GM23248 (cell line): ENCODE measurements at regions not wholly inside any gene's neighbourhood (a gene's known extent, or its start where the extent isn't known, plus 50 kb on each side); places are given as distances from the start of the nearest gene placed in this dataset.

Source experiments
- DNase-seq: peaks from one replicate; pipeline ENCODE4 v3.0.0-alpha.2; 2015
- H2AFZ ChIP-seq: fragments of 200-600 bp; sonication (generic); 2 replicates; pipeline ENCODE4 v1.6.1; 2016; ENCODE audit warnings: antibody characterized with exemption
- H3F3A ChIP-seq: fragments of 200-600 bp; sonication (generic); 2 replicates; pipeline ENCODE4 v1.6.1; 2016; ENCODE audit warnings: mild to moderate bottlenecking, antibody characterized with exemption, mixed run types; ENCODE audit not compliant: insufficient read depth
- H3K27ac ChIP-seq: fragments of 200-600 bp; sonication (generic); 2 replicates; pipeline ENCODE4 v1.5.1; 2016; ENCODE audit warnings: mild to moderate bottlenecking
- H3K27me3 ChIP-seq: fragments of 200-600 bp; sonication (generic); replicated peaks from 2 replicates; pipeline ENCODE4 v1.6.1; 2016; ENCODE audit warnings: mild to moderate bottlenecking; ENCODE audit not compliant: insufficient read depth
- H3K36me3 ChIP-seq: fragments of 200-600 bp; sonication (generic); 2 replicates; pipeline ENCODE4 v1.6.1; 2016; ENCODE audit warnings: low read depth, mild to moderate bottlenecking
- H3K4me1 ChIP-seq: fragments of 200-600 bp; sonication (generic); 2 replicates; pipeline ENCODE4 v1.6.1; 2016; ENCODE audit warnings: mild to moderate bottlenecking; ENCODE audit not compliant: insufficient read depth
- H3K4me2 ChIP-seq: fragments of 200-600 bp; sonication (generic); one replicate; pipeline ENCODE4 v1.6.1; 2016; ENCODE audit warnings: mild to moderate bottlenecking; ENCODE audit not compliant: unreplicated experiment
- H3K4me3 ChIP-seq: fragments of 200-600 bp; sonication (generic); 2 replicates; pipeline ENCODE4 v1.5.1; 2016; ENCODE audit warnings: mild to moderate bottlenecking
- H3K79me2 ChIP-seq: fragments of 200-600 bp; sonication (generic); 2 replicates; pipeline ENCODE4 v1.6.1; 2016; ENCODE audit warnings: mild to moderate bottlenecking; ENCODE audit not compliant: insufficient read depth
- H3K9ac ChIP-seq: fragments of 200-600 bp; sonication (generic); 2 replicates; pipeline ENCODE4 v1.6.1; 2016; ENCODE audit warnings: mild to moderate bottlenecking
- H3K9me2 ChIP-seq: fragments of 200-600 bp; sonication (generic); 2 replicates; pipeline ENCODE4 v1.6.1; 2016; ENCODE audit warnings: mixed run types, mild to moderate bottlenecking, moderate library complexity; ENCODE audit not compliant: insufficient read depth
- H3K9me3 ChIP-seq: fragments of 200-600 bp; sonication (generic); one replicate; pipeline ENCODE4 v1.6.1; 2017; ENCODE audit warnings: low read depth
- H4K20me1 ChIP-seq: fragments of 200-600 bp; sonication (generic); 2 replicates; pipeline ENCODE4 v1.6.0; 2016; ENCODE audit not compliant: insufficient read depth
- EZH2 ChIP-seq: fragments of 200-600 bp; sonication (generic); IDR thresholded peaks from 2 replicates; pipeline ENCODE4 v1.6.1; 2018; ENCODE audit warnings: antibody characterized with exemption, mild to moderate bottlenecking; ENCODE audit not compliant: insufficient read depth, poor library complexity, severe bottlenecking
- EZH2phosphoT487 ChIP-seq: fragments of 200-600 bp; sonication (generic); IDR thresholded peaks from 2 replicates; pipeline ENCODE4 v1.6.1; 2018; ENCODE audit warnings: antibody characterized with exemption, moderate library complexity, mild to moderate bottlenecking, low read depth; ENCODE audit not compliant: insufficient read depth
- WGBS, 2 experiments: methylation state at CpG; one replicate each; pipeline ENCODE4 v1.1.6; 2015 to 2017; ENCODE audit warnings: low lambda C conversion rate in 2 of 2, low coverage in 1 of 2; ENCODE audit errors: missing lambda C conversion rate in 2 of 2; 5-methylcytosine and 5-hydroxymethylcytosine counted together
- in situ Hi-C: fragments of 300-500 bp; cut with MboI; formaldehyde crosslinking; loops from 2 replicates; pipeline ENCODE4 v1.15.0; 2020

DNA sequence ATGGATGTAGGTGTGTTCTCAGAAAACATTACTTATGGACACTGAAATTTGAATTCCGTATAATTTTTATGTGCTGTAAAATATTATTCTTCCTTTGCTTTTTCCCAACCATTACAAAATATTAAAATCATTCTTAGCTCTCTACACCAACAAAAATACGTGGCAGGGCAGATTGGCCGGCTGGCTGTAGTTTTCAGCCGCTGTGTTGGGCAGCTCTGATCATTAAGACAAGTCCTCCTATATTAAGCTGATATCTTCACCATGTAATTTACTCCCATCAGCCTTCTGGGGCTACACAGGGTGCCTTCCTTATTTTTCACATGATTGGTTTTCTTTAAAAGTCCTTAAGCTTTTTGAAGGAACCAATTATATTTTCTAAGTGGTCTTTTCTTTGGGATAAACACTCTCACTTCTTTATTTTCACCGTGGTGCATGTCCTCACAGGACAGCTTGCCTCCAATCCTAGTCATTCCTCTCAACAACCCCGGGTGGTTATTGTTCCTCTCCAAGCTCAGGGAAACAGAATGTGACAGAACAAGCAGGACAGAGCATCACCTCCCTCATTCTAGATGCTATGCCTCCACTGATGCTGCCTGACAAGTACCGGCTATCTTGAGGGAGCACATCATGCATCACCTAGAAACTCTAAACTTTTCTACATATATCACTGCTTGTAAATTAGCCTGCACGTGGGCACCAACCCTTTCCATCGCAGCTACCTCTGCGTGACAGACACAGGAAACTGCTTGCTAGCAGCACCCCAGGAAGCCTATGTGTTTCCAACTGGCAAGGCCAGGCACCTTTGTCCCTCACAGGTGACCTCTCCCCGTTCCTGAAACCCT lies 362.3 kb downstream of the MYCN start:
- TF ChIP-seq EZH2 (no peak), EZH2phosphoT487 (no peak)
- no peak for DNase-seq
- H3F3A ChIP-seq: no peaks in the 10 kb centered on the region
- no peak overlapping the region for H3K4me3 ChIP-seq
- H3K4me1 ChIP-seq: no peaks in the 10 kb centered on the region
- H4K20me1 ChIP-seq: no peaks in the 10 kb centered on the region
- no peaks in the 10 kb centered on the region for H3K9me2 ChIP-seq
- in situ Hi-C loops: no loop called here
- no peak overlapping the region for H3K4me2 ChIP-seq
- no peak overlapping the region for H2AFZ ChIP-seq
- no peak overlapping the region for H3K9ac ChIP-seq
- no peaks in the 10 kb centered on the region for H3K9me3 ChIP-seq
- H3K36me3 ChIP-seq: no peaks in the 10 kb centered on the region
- H3K27me3 ChIP-seq: no peaks in the 10 kb centered on the region
- H3K79me2 ChIP-seq: no peaks in the 10 kb centered on the region
- WGBS, 2 experiments: 18 to 21% methylated on average over 11 of the region's 11 CpGs
- no peak overlapping the region for H3K27ac ChIP-seq

GRCh38 chr2:16301961-16302360 lies 361.6 kb downstream of the MYCN start:
- WGBS, 2 experiments: 11 to 22% methylated on average over 2 of the region's 2 CpGs
- no peaks in the 10 kb centered on the region for H3K9me3 ChIP-seq
- DNase-seq: no peak
- no peak overlapping the region for H3K9ac ChIP-seq
- H3K27me3 ChIP-seq: no peaks in the 10 kb centered on the region
- H3K36me3 ChIP-seq: no peaks in the 10 kb centered on the region
- no peaks in the 10 kb centered on the region for H3K79me2 ChIP-seq
- no peak overlapping the region for H3K4me2 ChIP-seq
- no peak overlapping the region for H3K27ac ChIP-seq
- H3K9me2 ChIP-seq: no peaks in the 10 kb centered on the region
- H3K4me1 ChIP-seq: no peaks in the 10 kb centered on the region
- no peaks in the 10 kb centered on the region for H4K20me1 ChIP-seq
- TF ChIP-seq EZH2phosphoT487: no peak
- no peak for TF ChIP-seq EZH2
- no peaks in the 10 kb centered on the region for H3F3A ChIP-seq
- no peak overlapping the region for H2AFZ ChIP-seq
- no peak overlapping the region for H3K4me3 ChIP-seq
- in situ Hi-C loops: no loop called here

- Histone ChIP-seq H3K27ac (no peak overlapping the region), H3K27me3 (no peaks in the 10 kb centered on the region), H2AFZ (no peak overlapping the region), H3K4me1 (no peaks in the 10 kb centered on the region), H3K9me2 (no peaks in the 10 kb centered on the region), H3K79me2 (no peaks in the 10 kb centered on the region), H4K20me1 (no peaks in the 10 kb centered on the region), H3F3A (no peaks in the 10 kb centered on the region), H3K9me3 (no peaks in the 10 kb centered on the region), H3K9ac (no peak overlapping the region), H3K4me3 (no peak overlapping the region), H3K4me2 (no peak overlapping the region), H3K36me3 (no peaks in the 10 kb centered on the region)
- WGBS, 2 experiments: 26 to 29% methylated on average over 3 of the region's 3 CpGs
- in situ Hi-C loops: no loop called here
- DNase-seq: no peak
- TF ChIP-seq EZH2 (no peak), EZH2phosphoT487 (no peak)
Measured at GRCh38 chr2:16298866-16299265, 358.5 kb downstream of the MYCN start.

- Histone ChIP-seq H2AFZ (no peak overlapping the region), H3K4me3 (no peak overlapping the region), H3K4me1 (no peaks in the 10 kb centered on the region), H3K27me3 (no peaks in the 10 kb centered on the region), H3K9me2 (no peaks in the 10 kb centered on the region), H3F3A (no peaks in the 10 kb centered on the region), H3K27ac (no peak overlapping the region), H3K36me3 (no peaks in the 10 kb centered on the region), H4K20me1 (no peaks in the 10 kb centered on the region), H3K9ac (no peak overlapping the region), H3K79me2 (no peaks in the 10 kb centered on the region), H3K4me2 (no peak overlapping the region), H3K9me3 (no peaks in the 10 kb centered on the region)
- no peak for TF ChIP-seq EZH2phosphoT487
- TF ChIP-seq EZH2: no peak
- 48 to 49% methylated on average over 8 of the region's 8 CpGs for WGBS, 2 experiments
- no peak for DNase-seq
- in situ Hi-C loops: no loop called here
Measured at GRCh38 chr2:16296331-16297250, 356.2 kb downstream of the MYCN start.
